Lower lobe of right lung (tissue), 2 donors: ENCODE measurements at regions not wholly inside any gene's neighbourhood (a gene's known extent, or its start where the extent isn't known, plus 50 kb on each side); places are given as distances from the start of the nearest gene placed in this dataset.

Source experiments
- ATAC-seq, 2 donors: fragments of 200-7000 bp; cut with Tn5 transposase; one replicate each; pipeline ENCODE4 v1.9.1; 2020 to 2022; ENCODE audit warnings: mild to moderate bottlenecking in 2 of 2, moderate library complexity in 2 of 2
- DNase-seq: peaks from one replicate; pipeline ENCODE4 v3.0.0-alpha.2; 2020
- H3K27ac ChIP-seq: fragments of 200-600 bp; one replicate; pipeline ENCODE4 v1.8.0; 2022
- H3K27me3 ChIP-seq: fragments of 200-600 bp; one replicate; pipeline ENCODE4 v1.8.0; 2022; ENCODE audit warnings: low read depth
- H3K36me3 ChIP-seq: fragments of 200-600 bp; one replicate; pipeline ENCODE4 v1.8.0; 2022; ENCODE audit warnings: mild to moderate bottlenecking
- H3K4me1 ChIP-seq: fragments of 200-600 bp; one replicate; pipeline ENCODE4 v1.8.0; 2022
- H3K4me3 ChIP-seq: fragments of 200-600 bp; one replicate; pipeline ENCODE4 v1.8.0; 2022; ENCODE audit warnings: mild to moderate bottlenecking
- H3K9me3 ChIP-seq: fragments of 200-600 bp; one replicate; pipeline ENCODE4 v1.8.0; 2022
- CTCF ChIP-seq: fragments of 200-600 bp; IDR thresholded peaks from one replicate; pipeline ENCODE4 v1.8.0; 2022; ENCODE audit warnings: antibody characterized with exemption, mild to moderate bottlenecking
- intact Hi-C: fragments of 100-400 bp; cut with DNase I; formaldehyde crosslinking; loops from one replicate; pipeline ENCODE4 v1.11.0; 2022
- donor health status: DM: no; HTN: yes; CAD: no; lungs with severe emphysema.

GRCh38 chr2:35538796-35539195 lies 816.8 kb upstream of the CRIM1 start:
- DNase-seq (no peak), ATAC-seq (peak; percentile 51 to 68)
- Histone ChIP-seq H3K4me1 (no peaks in the 10 kb centered on the region), H3K27ac (no peak overlapping the region), H3K36me3 (no peaks in the 10 kb centered on the region), H3K27me3 (no peaks in the 10 kb centered on the region), H3K9me3 (no peaks in the 10 kb centered on the region), H3K4me3 (no peak overlapping the region)
- intact Hi-C loops: no loop called here
- TF ChIP-seq CTCF: no peak

GRCh38 chr2:35530615-35531135 lies 824.9 kb upstream of the CRIM1 start:
- Histone ChIP-seq H3K4me3 (no peak overlapping the region), H3K9me3 (no peaks in the 10 kb centered on the region), H3K27ac (no peak overlapping the region), H3K27me3 (no peaks in the 10 kb centered on the region), H3K4me1 (no peaks in the 10 kb centered on the region), H3K36me3 (no peaks in the 10 kb centered on the region)
- ATAC-seq: no peak
- TF ChIP-seq CTCF: no peak
- intact Hi-C loops: no loop called here
- no peak for DNase-seq

GRCh38 chr2:35526741-35527140 lies 828.8 kb upstream of the CRIM1 start:
- intact Hi-C loops: no loop called here
- no peaks in the 10 kb centered on the region for H3K27me3 ChIP-seq
- no peaks in the 10 kb centered on the region for H3K4me1 ChIP-seq
- no peak overlapping the region for H3K27ac ChIP-seq
- H3K4me3 ChIP-seq: no peak overlapping the region
- no peak for ATAC-seq
- no peaks in the 10 kb centered on the region for H3K36me3 ChIP-seq
- H3K9me3 ChIP-seq: no peaks in the 10 kb centered on the region
- no peak for TF ChIP-seq CTCF
- DNase-seq: no peak

- TF ChIP-seq CTCF: no peak
These were observed 833.1 kb upstream of the CRIM1 start for GRCh38 chr2:35522450-35522849.

GRCh38 chr2:35510636-35511035 lies 844.9 kb upstream of the CRIM1 start:
- ATAC-seq: no peak
- Histone ChIP-seq H3K27ac (no peak overlapping the region), H3K9me3 (peaks cover 5% of the 10 kb centered on the region), H3K27me3 (no peaks in the 10 kb centered on the region), H3K4me3 (no peak overlapping the region), H3K4me1 (no peaks in the 10 kb centered on the region), H3K36me3 (no peaks in the 10 kb centered on the region)
- DNase-seq: no peak
- TF ChIP-seq CTCF: no peak
- intact Hi-C loops: no loop called here

More at GRCh38 chr2:35522450-35522849, 833.1 kb upstream of the CRIM1 start:
- Histone ChIP-seq H3K27me3 (no peaks in the 10 kb centered on the region), H3K36me3 (no peaks in the 10 kb centered on the region), H3K4me3 (no peak overlapping the region), H3K9me3 (no peaks in the 10 kb centered on the region), H3K27ac (no peak overlapping the region), H3K4me1 (no peaks in the 10 kb centered on the region)
- ATAC-seq (no peak), DNase-seq (no peak)
- intact Hi-C loops: no loop called here

- Histone ChIP-seq H3K4me3 (no peak overlapping the region), H3K27me3 (no peaks in the 10 kb centered on the region), H3K36me3 (no peaks in the 10 kb centered on the region), H3K4me1 (no peaks in the 10 kb centered on the region), H3K27ac (no peak overlapping the region), H3K9me3 (peaks cover 5% of the 10 kb centered on the region)
- intact Hi-C loops: no loop called here
- no peak for TF ChIP-seq CTCF
- ATAC-seq (no peak), DNase-seq (no peak)
These were observed 847.0 kb upstream of the CRIM1 start for GRCh38 chr2:35508601-35509000.
